SK-N-SH treated with all-trans-retinoic acid at 6 μM for 48 hours (cell line): ENCODE measurements at regions not wholly inside any gene's neighbourhood (a gene's known extent, or its start where the extent isn't known, plus 50 kb on each side); places are given as distances from the start of the nearest gene placed in this dataset.
"Not testable (repeated sequence)": the region's sequence is repeated elsewhere in the genome, so short reads cannot be mapped to it uniquely, and the experiment has no call there.

ENCODE experiments used
- ATAC-seq: fragments of 200-7000 bp; cut with Tn5 transposase; 3 replicates; pipeline ENCODE4 v1.9.1; 2020; ENCODE audit warnings: mild to moderate bottlenecking, moderate library complexity
- ARNTL ChIP-seq: fragments of 450-650 bp; formaldehyde crosslinking; IDR thresholded peaks from 2 replicates; pipeline ENCODE4 v1.5.0; 2020; ENCODE audit warnings: low read depth, mild to moderate bottlenecking, moderate library complexity, borderline replicate concordance
- BACH2 ChIP-seq: fragments of 250-450 bp; sonication (Bioruptor Pico); IDR thresholded peaks from 2 replicates; pipeline ENCODE4 v1.9.0; 2021; ENCODE audit warnings: mild to moderate bottlenecking, borderline replicate concordance
- CREB5 ChIP-seq: fragments of 250-450 bp; sonication (Bioruptor Pico); IDR thresholded peaks from 2 replicates; pipeline ENCODE4 v1.5.1; 2020; ENCODE audit warnings: low read depth, mild to moderate bottlenecking, moderate library complexity
- CSDC2 ChIP-seq: fragments of 250-450 bp; sonication (Bioruptor Pico); IDR thresholded peaks from 2 replicates; pipeline ENCODE4 v1.5.0; 2020; ENCODE audit warnings: mild to moderate bottlenecking, moderate library complexity
- CSRNP3 ChIP-seq: fragments of 250-450 bp; sonication (Bioruptor Pico); IDR thresholded peaks from 2 replicates; pipeline ENCODE4 v1.5.1; 2021; ENCODE audit warnings: mild to moderate bottlenecking, moderate library complexity
- ESRRG ChIP-seq: fragments of 250-450 bp; sonication (Bioruptor Pico); IDR thresholded peaks from 2 replicates; pipeline ENCODE4 v1.6.1; 2021; ENCODE audit warnings: mild to moderate bottlenecking
- GLIS3 ChIP-seq: fragments of 250-450 bp; sonication (Bioruptor Pico); IDR thresholded peaks from 2 replicates; pipeline ENCODE4 v1.5.0; 2020; ENCODE audit warnings: mild to moderate bottlenecking, moderate library complexity
- ISL1 ChIP-seq: fragments of 250-450 bp; sonication (Bioruptor Pico); IDR thresholded peaks from 2 replicates; pipeline ENCODE4 v2.1.2; 2022; ENCODE audit warnings: mild to moderate bottlenecking, moderate library complexity
- OSR1 ChIP-seq: fragments of 250-450 bp; sonication (Bioruptor Pico); IDR thresholded peaks from 2 replicates; pipeline ENCODE4 v1.8.0; 2022; ENCODE audit warnings: moderate library complexity, mild to moderate bottlenecking, inconsistent platforms
- RARB ChIP-seq: fragments of 250-450 bp; sonication (Bioruptor Pico); IDR thresholded peaks from 2 replicates; pipeline ENCODE4 v1.8.0; 2021; ENCODE audit warnings: mild to moderate bottlenecking, moderate library complexity
- SNAI2 ChIP-seq: fragments of 250-450 bp; sonication (Bioruptor Pico); IDR thresholded peaks from 2 replicates; pipeline ENCODE4 v1.5.0; 2020; ENCODE audit warnings: mild to moderate bottlenecking, moderate library complexity
- TCF4 ChIP-seq: fragments of 250-450 bp; sonication (Bioruptor Pico); IDR thresholded peaks from 2 replicates; pipeline ENCODE4 v1.8.0; 2021; ENCODE audit warnings: mild to moderate bottlenecking, moderate library complexity, borderline replicate concordance
- TOX ChIP-seq: fragments of 250-450 bp; sonication (Bioruptor Pico); IDR thresholded peaks from 2 replicates; pipeline ENCODE4 v1.8.0; 2021; ENCODE audit warnings: mild to moderate bottlenecking, moderate library complexity, borderline replicate concordance
- ZC3H10 ChIP-seq: fragments of 250-450 bp; sonication (Bioruptor Pico); IDR thresholded peaks from 2 replicates; pipeline ENCODE4 v1.5.1; 2021; ENCODE audit warnings: mild to moderate bottlenecking, moderate library complexity
- ZFP3 ChIP-seq: fragments of 250-450 bp; sonication (Bioruptor Pico); IDR thresholded peaks from 2 replicates; pipeline ENCODE4 v1.5.0; 2020; ENCODE audit warnings: mild to moderate bottlenecking, moderate library complexity
- ZFP30 ChIP-seq: fragments of 450-650 bp; formaldehyde crosslinking; IDR thresholded peaks from 2 replicates; pipeline ENCODE4 v1.5.0; 2022; ENCODE audit warnings: mild to moderate bottlenecking, moderate library complexity
- ZNF565 ChIP-seq: fragments of 450-650 bp; formaldehyde crosslinking; conservative IDR thresholded peaks from 2 replicates; pipeline ENCODE4 v1.5.0; 2020; ENCODE audit warnings: low read depth, mild to moderate bottlenecking, moderate library complexity
- ZNF70 ChIP-seq: fragments of 450-650 bp; formaldehyde crosslinking; IDR thresholded peaks from 2 replicates; pipeline ENCODE4 v1.5.0; 2020; ENCODE audit warnings: mild to moderate bottlenecking, moderate library complexity
- ZNF8 ChIP-seq: fragments of 450-650 bp; formaldehyde crosslinking; IDR thresholded peaks from 2 replicates; pipeline ENCODE4 v1.5.0; 2020; ENCODE audit warnings: mild to moderate bottlenecking, moderate library complexity
- TF ChIP-seq, protein P1 (sequence below): fragments of 250-450 bp; sonication (Bioruptor Pico); IDR thresholded peaks from 2 replicates; pipeline ENCODE4 v1.5.0; 2020; ENCODE audit warnings: mild to moderate bottlenecking, moderate library complexity
- TF ChIP-seq, protein P2 (sequence below): fragments of 250-450 bp; sonication (Bioruptor Pico); IDR thresholded peaks from 2 replicates; pipeline ENCODE4 v1.8.0; 2021; ENCODE audit warnings: low read depth, mild to moderate bottlenecking, moderate library complexity, borderline replicate concordance

DNA sequence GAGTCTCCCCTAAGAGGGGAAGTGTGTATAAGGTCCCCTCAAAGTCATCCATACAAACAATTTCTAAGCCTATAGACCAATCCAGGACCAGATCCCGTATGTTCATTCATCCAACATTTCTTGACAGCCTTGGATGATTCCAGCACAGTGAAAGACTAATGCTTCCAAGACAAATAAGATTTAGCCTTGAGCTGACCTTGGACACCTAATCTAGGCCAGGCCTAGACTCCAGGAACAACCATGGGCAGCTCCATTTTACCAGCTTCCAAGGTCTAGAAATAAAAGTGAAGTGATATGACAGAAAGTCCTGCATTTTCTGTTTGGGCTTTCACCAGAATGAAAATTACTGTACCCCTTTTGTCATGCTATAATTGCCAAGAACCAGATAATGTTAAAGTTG, 67.9 kb upstream of the BCL6 start:
- no peak for ATAC-seq

DNA sequence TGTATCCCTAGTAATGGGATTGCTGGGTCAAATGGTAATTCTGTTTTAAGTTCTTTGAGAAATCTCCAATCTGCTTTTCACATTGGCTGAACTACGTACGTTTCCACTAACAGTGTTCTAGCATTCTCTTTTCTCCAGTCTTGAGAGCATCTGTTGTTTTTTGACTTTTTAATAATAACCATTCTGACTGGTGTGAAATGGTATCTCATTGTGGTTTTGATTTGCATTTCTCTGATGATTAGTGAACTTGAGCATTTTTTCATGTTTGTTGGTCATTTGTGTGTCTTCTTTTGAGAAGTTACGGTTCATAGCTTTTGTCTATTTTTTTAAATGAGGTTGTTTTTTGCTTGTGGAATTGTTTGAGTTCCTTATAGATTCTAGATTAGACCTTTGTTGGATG, 72.5 kb upstream of the BCL6 start:
- ATAC-seq, result not testable (repeated sequence)

More for the DNA sequence above, 67.9 kb upstream of the BCL6 start:
- TF ChIP-seq RARB (CRISPR knock-in tag) (no peak), ZNF565 (CRISPR knock-in tag) (no peak), CREB5 (CRISPR knock-in tag) (no peak), ZC3H10 (CRISPR knock-in tag) (no peak), SNAI2 (CRISPR knock-in tag) (no peak), TCF4 (CRISPR knock-in tag) (no peak), GLIS3 (CRISPR knock-in tag) (no peak), BACH2 (CRISPR knock-in tag) (no peak), ZNF8 (no peak), ZFP30 (CRISPR knock-in tag) (no peak), ARNTL (CRISPR knock-in tag) (no peak), CSDC2 (CRISPR knock-in tag) (no peak), ZNF70 (CRISPR knock-in tag) (no peak), OSR1 (CRISPR knock-in tag) (no peak), ESRRG (CRISPR knock-in tag) (no peak), TOX (CRISPR knock-in tag) (no peak), CSRNP3 (CRISPR knock-in tag) (no peak)
- TF ChIP-seq, protein P1, sequence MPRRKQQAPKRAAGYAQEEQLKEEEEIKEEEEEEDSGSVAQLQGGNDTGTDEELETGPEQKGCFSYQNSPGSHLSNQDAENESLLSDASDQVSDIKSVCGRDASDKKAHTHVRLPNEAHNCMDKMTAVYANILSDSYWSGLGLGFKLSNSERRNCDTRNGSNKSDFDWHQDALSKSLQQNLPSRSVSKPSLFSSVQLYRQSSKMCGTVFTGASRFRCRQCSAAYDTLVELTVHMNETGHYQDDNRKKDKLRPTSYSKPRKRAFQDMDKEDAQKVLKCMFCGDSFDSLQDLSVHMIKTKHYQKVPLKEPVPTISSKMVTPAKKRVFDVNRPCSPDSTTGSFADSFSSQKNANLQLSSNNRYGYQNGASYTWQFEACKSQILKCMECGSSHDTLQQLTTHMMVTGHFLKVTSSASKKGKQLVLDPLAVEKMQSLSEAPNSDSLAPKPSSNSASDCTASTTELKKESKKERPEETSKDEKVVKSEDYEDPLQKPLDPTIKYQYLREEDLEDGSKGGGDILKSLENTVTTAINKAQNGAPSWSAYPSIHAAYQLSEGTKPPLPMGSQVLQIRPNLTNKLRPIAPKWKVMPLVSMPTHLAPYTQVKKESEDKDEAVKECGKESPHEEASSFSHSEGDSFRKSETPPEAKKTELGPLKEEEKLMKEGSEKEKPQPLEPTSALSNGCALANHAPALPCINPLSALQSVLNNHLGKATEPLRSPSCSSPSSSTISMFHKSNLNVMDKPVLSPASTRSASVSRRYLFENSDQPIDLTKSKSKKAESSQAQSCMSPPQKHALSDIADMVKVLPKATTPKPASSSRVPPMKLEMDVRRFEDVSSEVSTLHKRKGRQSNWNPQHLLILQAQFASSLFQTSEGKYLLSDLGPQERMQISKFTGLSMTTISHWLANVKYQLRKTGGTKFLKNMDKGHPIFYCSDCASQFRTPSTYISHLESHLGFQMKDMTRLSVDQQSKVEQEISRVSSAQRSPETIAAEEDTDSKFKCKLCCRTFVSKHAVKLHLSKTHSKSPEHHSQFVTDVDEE (CRISPR knock-in tag), result no peak
- TF ChIP-seq, protein P2, sequence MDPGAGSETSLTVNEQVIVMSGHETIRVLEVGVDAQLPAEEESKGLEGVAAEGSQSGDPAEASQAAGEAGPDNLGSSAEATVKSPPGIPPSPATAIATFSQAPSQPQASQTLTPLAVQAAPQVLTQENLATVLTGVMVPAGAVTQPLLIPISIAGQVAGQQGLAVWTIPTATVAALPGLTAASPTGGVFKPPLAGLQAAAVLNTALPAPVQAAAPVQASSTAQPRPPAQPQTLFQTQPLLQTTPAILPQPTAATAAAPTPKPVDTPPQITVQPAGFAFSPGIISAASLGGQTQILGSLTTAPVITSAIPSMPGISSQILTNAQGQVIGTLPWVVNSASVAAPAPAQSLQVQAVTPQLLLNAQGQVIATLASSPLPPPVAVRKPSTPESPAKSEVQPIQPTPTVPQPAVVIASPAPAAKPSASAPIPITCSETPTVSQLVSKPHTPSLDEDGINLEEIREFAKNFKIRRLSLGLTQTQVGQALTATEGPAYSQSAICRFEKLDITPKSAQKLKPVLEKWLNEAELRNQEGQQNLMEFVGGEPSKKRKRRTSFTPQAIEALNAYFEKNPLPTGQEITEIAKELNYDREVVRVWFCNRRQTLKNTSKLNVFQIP (CRISPR knock-in tag), result no peak
- TF ChIP-seq, all 23 proteins: peak for 0

GRCh38 chr3:187821616-187822317, 76.5 kb upstream of the BCL6 start:
- TF ChIP-seq ISL1, result no peak
- no peak for TF ChIP-seq ZFP3 (CRISPR knock-in tag)
- no peak for TF ChIP-seq ZFP30 (CRISPR knock-in tag)
- TF ChIP-seq, protein P2 (CRISPR knock-in tag), result no peak
- TF ChIP-seq GLIS3 (CRISPR knock-in tag), result no peak
- TF ChIP-seq ZC3H10 (CRISPR knock-in tag), result no peak
- ATAC-seq, result no peak
